ENCODE measurements at regions not wholly inside any gene's neighbourhood (a gene's known extent, or its start where the extent isn't known, plus 50 kb on each side); places are given as distances from the start of the nearest gene placed in this dataset.
"Not testable (repeated sequence)": the region's sequence is repeated elsewhere in the genome, so short reads cannot be mapped to it uniquely, and the experiment has no call there.

GRCh38 chr5:67639976-67640375, 443.4 kb upstream of the CD180 start:
- 84% methylated on average over 2 of the region's 2 CpGs for WGBS
- H3K4me1 ChIP-seq (ENCODE audit: control insufficient read depth in 4 of 4, insufficient read depth in 4 of 4, low read length in 3 of 4): no peaks in the 10 kb centered on the region
- no peak overlapping the region for H3K4me3 ChIP-seq (ENCODE audit: low read depth in 1 of 3, low read length in 3 of 3)
- H3K9ac ChIP-seq (ENCODE audit: low read depth in 1 of 2, low read length in 2 of 2): no peak overlapping the region
- no peak for DNase-seq (ENCODE audit: low spot score)
- H3K9me3 ChIP-seq (ENCODE audit: control insufficient read depth in 4 of 4, low read length in 3 of 4): no peaks in the 10 kb centered on the region
- no peak for TF ChIP-seq SP1 (IDR thresholded peaks at IDR 0.05)
- TF ChIP-seq HNF4G (IDR thresholded peaks at IDR 0.05): no peak
- TF ChIP-seq, protein P1, sequence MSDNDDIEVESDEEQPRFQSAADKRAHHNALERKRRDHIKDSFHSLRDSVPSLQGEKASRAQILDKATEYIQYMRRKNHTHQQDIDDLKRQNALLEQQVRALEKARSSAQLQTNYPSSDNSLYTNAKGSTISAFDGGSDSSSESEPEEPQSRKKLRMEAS (IDR thresholded peaks at IDR 0.05): no peak
- no peak for TF ChIP-seq RAD21 (IDR thresholded peaks at IDR 0.05)
- TF ChIP-seq, protein P2, sequence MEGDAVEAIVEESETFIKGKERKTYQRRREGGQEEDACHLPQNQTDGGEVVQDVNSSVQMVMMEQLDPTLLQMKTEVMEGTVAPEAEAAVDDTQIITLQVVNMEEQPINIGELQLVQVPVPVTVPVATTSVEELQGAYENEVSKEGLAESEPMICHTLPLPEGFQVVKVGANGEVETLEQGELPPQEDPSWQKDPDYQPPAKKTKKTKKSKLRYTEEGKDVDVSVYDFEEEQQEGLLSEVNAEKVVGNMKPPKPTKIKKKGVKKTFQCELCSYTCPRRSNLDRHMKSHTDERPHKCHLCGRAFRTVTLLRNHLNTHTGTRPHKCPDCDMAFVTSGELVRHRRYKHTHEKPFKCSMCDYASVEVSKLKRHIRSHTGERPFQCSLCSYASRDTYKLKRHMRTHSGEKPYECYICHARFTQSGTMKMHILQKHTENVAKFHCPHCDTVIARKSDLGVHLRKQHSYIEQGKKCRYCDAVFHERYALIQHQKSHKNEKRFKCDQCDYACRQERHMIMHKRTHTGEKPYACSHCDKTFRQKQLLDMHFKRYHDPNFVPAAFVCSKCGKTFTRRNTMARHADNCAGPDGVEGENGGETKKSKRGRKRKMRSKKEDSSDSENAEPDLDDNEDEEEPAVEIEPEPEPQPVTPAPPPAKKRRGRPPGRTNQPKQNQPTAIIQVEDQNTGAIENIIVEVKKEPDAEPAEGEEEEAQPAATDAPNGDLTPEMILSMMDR (IDR thresholded peaks at IDR 0.05; ENCODE audit: low read depth, low read length, missing input control): no peak
- TF ChIP-seq HNF4A (conservative IDR thresholded peaks at IDR 0.05): no peak
- no peak for TF ChIP-seq FOXA1 (IDR thresholded peaks at IDR 0.05)
- H3K27ac ChIP-seq (ENCODE audit: low read depth in 1 of 2, low read length in 2 of 2): no peak overlapping the region
- no peaks in the 10 kb centered on the region for H3K36me3 ChIP-seq (ENCODE audit: control insufficient read depth in 4 of 4, insufficient read depth in 3 of 4, low read depth in 1 of 4, low read length in 3 of 4)
- H3K27me3 ChIP-seq (ENCODE audit: control insufficient read depth in 4 of 4, insufficient read depth in 4 of 4, low read length in 3 of 4): no peaks in the 10 kb centered on the region

- no peak overlapping the region for H3K27ac ChIP-seq (ENCODE audit: low read depth in 1 of 2, low read length in 2 of 2)
- no peaks in the 10 kb centered on the region for H3K9me3 ChIP-seq (ENCODE audit: control insufficient read depth in 4 of 4, low read length in 3 of 4)
- TF ChIP-seq YY1 (IDR thresholded peaks at IDR 0.05) (no peak), FOXA1 (IDR thresholded peaks at IDR 0.05) (no peak), TAF1 (conservative IDR thresholded peaks at IDR 0.05) (no peak)
- H3K9ac ChIP-seq (ENCODE audit: low read depth in 1 of 2, low read length in 2 of 2): no peak overlapping the region
- no peak overlapping the region for H3K4me3 ChIP-seq (ENCODE audit: low read depth in 1 of 3, low read length in 3 of 3)
- H3K27me3 ChIP-seq (ENCODE audit: control insufficient read depth in 4 of 4, insufficient read depth in 4 of 4, low read length in 3 of 4): no peaks in the 10 kb centered on the region
- H3K4me1 ChIP-seq (ENCODE audit: control insufficient read depth in 4 of 4, insufficient read depth in 4 of 4, low read length in 3 of 4): no peaks in the 10 kb centered on the region
- no peaks in the 10 kb centered on the region for H3K36me3 ChIP-seq (ENCODE audit: control insufficient read depth in 4 of 4, insufficient read depth in 3 of 4, low read depth in 1 of 4, low read length in 3 of 4)
- 78% methylated on average over 3 of the region's 3 CpGs for WGBS
- DNase-seq (ENCODE audit: low spot score): no peak
Observed at GRCh38 chr5:67639313-67639712, 442.7 kb upstream of the CD180 start.

DNA sequence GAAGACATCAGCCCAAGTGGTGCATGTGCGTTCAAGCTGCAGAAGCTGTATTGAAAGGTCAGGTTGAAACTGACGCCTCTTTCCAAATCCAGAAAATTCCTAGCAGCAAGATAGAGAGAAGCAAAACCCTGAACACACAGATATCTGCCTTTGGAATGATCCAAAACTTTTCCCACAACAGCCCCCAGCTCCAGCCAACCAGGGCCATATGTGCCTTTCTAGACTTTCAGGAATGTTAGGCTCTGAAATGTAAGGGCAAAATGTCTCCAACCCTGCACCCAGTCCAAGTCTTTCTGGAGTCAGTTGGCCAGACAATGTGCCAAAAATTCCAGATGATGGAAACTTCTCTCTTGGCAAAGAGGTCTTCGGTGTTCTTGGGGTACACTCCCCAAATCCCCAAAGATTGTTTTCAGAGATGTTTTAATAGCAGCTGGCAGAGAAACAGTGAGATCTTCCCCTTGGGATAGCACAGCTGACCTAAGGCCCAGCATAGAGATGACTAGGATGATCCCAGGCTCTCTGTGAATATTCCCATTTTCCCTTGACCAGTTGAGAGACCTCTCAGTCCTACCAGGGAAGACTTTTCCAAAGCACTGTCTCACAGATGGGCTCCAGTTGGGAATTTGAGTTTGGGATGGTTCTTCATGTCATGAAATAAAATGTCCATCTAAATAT, 440.4 kb upstream of the CD180 start:
- Histone ChIP-seq H3K9me3 (ENCODE audit: control insufficient read depth in 4 of 4, low read length in 3 of 4) (no peaks in the 10 kb centered on the region), H3K27me3 (ENCODE audit: control insufficient read depth in 4 of 4, insufficient read depth in 4 of 4, low read length in 3 of 4) (no peaks in the 10 kb centered on the region), H3K36me3 (ENCODE audit: control insufficient read depth in 4 of 4, insufficient read depth in 3 of 4, low read depth in 1 of 4, low read length in 3 of 4) (no peaks in the 10 kb centered on the region), H3K27ac (ENCODE audit: low read depth in 1 of 2, low read length in 2 of 2) (no peak overlapping the region), H3K4me1 (ENCODE audit: control insufficient read depth in 4 of 4, insufficient read depth in 4 of 4, low read length in 3 of 4) (no peaks in the 10 kb centered on the region), H3K4me3 (ENCODE audit: low read depth in 1 of 3, low read length in 3 of 3) (no peak overlapping the region), H3K9ac (ENCODE audit: low read depth in 1 of 2, low read length in 2 of 2) (no peak overlapping the region)
- WGBS: 93% methylated on average over 3 of the region's 3 CpGs
- TF ChIP-seq NR2F2 (IDR thresholded peaks at IDR 0.05) (no peak), JUND (IDR thresholded peaks at IDR 0.05) (no peak), RXRA (IDR thresholded peaks at IDR 0.05) (no peak), YY1 (IDR thresholded peaks at IDR 0.05) (no peak)
- no peak for DNase-seq (ENCODE audit: low spot score)

GRCh38 chr5:67636091-67636490, 439.5 kb upstream of the CD180 start:
- no peak overlapping the region for H3K4me3 ChIP-seq (ENCODE audit: low read depth in 1 of 3, low read length in 3 of 3)
- H3K27me3 ChIP-seq (ENCODE audit: control insufficient read depth in 4 of 4, insufficient read depth in 4 of 4, low read length in 3 of 4): no peaks in the 10 kb centered on the region
- no peaks in the 10 kb centered on the region for H3K4me1 ChIP-seq (ENCODE audit: control insufficient read depth in 4 of 4, insufficient read depth in 4 of 4, low read length in 3 of 4)
- no peaks in the 10 kb centered on the region for H3K9me3 ChIP-seq (ENCODE audit: control insufficient read depth in 4 of 4, low read length in 3 of 4)
- WGBS: 42% methylated on average over 1 of the region's 1 CpG
- no peak overlapping the region for H3K27ac ChIP-seq (ENCODE audit: low read depth in 1 of 2, low read length in 2 of 2)
- no peak for TF ChIP-seq YY1 (IDR thresholded peaks at IDR 0.05)
- TF ChIP-seq GABPA (IDR thresholded peaks at IDR 0.05 in 1 of 2, conservative IDR thresholded peaks at IDR 0.05 in 1 of 2): no peak
- TF ChIP-seq, protein P3, sequence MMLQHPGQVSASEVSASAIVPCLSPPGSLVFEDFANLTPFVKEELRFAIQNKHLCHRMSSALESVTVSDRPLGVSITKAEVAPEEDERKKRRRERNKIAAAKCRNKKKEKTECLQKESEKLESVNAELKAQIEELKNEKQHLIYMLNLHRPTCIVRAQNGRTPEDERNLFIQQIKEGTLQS (IDR thresholded peaks at IDR 0.05): no peak
- TF ChIP-seq HNF4A (conservative IDR thresholded peaks at IDR 0.05): no peak
- TF ChIP-seq HNF4G (IDR thresholded peaks at IDR 0.05): no peak
- no peak for TF ChIP-seq NR2F2 (IDR thresholded peaks at IDR 0.05)
- TF ChIP-seq EGR1 (IDR thresholded peaks at IDR 0.05; ENCODE audit: low read depth in 2 of 2): no peak
- no peak for TF ChIP-seq ZBTB33 (IDR thresholded peaks at IDR 0.05)
- no peak for DNase-seq (ENCODE audit: low spot score)
- H3K9ac ChIP-seq (ENCODE audit: low read depth in 1 of 2, low read length in 2 of 2): no peak overlapping the region
- no peaks in the 10 kb centered on the region for H3K36me3 ChIP-seq (ENCODE audit: control insufficient read depth in 4 of 4, insufficient read depth in 3 of 4, low read depth in 1 of 4, low read length in 3 of 4)

DNA sequence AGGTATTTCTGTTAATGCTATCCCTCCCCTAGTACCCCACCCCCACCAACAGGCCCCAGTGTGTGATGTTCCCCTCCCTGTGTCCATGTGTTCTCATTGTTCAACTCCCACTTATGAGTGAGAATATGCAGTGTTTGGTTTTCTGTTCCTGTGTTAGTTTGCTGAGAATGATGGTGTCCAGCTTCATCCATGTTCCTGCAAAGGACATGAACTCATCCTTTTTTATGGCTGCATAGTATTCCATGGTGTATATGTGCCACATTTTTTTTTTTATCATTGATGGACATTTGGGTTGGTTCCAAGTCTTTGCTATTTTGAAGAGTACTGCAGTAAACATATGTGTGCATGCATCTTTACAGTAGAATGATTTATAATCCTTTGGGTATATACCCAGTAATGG, 430.5 kb upstream of the CD180 start:
- H3K4me1 ChIP-seq (ENCODE audit: control insufficient read depth in 4 of 4, insufficient read depth in 4 of 4, low read length in 3 of 4); H3K4me3 ChIP-seq (ENCODE audit: low read depth in 1 of 3, low read length in 3 of 3); H3K9me3 ChIP-seq (ENCODE audit: control insufficient read depth in 4 of 4, low read length in 3 of 4); H3K36me3 ChIP-seq (ENCODE audit: control insufficient read depth in 4 of 4, insufficient read depth in 3 of 4, low read depth in 1 of 4, low read length in 3 of 4); H3K27ac ChIP-seq (ENCODE audit: low read depth in 1 of 2, low read length in 2 of 2); H3K9ac ChIP-seq (ENCODE audit: low read depth in 1 of 2, low read length in 2 of 2); DNase-seq (ENCODE audit: low spot score); H3K27me3 ChIP-seq (ENCODE audit: control insufficient read depth in 4 of 4, insufficient read depth in 4 of 4, low read length in 3 of 4): not testable (repeated sequence)

Measured in liver (tissue), 8 donors.